GM12874 (cell line): ENCODE measurements at regions not wholly inside any gene's neighbourhood (a gene's known extent, or its start where the extent isn't known, plus 50 kb on each side); places are given as distances from the start of the nearest gene placed in this dataset.

ENCODE experiments used
- TF ChIP-seq, protein P1 (sequence below): IDR thresholded peaks from 2 replicates; pipeline ENCODE4 v1.5.1; 2011; ENCODE audit warnings: low read depth, mild to moderate bottlenecking, control low read depth, low read length, moderate library complexity; ENCODE audit not compliant: insufficient read depth

DNA sequence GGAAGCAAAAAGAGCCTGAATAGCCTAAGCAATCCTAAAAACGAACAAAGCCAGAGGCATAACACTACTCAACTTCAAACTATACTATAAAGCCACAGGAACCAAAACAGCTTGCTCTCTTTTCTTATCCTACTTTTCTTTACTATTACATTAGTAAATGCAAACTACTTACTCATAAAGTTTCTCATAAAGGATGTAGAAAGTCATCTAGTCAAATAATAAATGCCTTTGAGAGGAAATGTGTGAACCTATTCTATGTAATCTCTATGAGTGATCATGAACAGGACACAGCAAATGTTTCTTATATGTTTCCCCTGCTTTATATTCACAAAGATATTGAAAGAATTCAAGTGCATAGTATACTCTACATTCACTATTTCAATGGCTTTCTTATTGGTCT lies 176.9 kb upstream of the MDGA2 start:
- TF ChIP-seq, protein P1, sequence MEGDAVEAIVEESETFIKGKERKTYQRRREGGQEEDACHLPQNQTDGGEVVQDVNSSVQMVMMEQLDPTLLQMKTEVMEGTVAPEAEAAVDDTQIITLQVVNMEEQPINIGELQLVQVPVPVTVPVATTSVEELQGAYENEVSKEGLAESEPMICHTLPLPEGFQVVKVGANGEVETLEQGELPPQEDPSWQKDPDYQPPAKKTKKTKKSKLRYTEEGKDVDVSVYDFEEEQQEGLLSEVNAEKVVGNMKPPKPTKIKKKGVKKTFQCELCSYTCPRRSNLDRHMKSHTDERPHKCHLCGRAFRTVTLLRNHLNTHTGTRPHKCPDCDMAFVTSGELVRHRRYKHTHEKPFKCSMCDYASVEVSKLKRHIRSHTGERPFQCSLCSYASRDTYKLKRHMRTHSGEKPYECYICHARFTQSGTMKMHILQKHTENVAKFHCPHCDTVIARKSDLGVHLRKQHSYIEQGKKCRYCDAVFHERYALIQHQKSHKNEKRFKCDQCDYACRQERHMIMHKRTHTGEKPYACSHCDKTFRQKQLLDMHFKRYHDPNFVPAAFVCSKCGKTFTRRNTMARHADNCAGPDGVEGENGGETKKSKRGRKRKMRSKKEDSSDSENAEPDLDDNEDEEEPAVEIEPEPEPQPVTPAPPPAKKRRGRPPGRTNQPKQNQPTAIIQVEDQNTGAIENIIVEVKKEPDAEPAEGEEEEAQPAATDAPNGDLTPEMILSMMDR = no peak

DNA sequence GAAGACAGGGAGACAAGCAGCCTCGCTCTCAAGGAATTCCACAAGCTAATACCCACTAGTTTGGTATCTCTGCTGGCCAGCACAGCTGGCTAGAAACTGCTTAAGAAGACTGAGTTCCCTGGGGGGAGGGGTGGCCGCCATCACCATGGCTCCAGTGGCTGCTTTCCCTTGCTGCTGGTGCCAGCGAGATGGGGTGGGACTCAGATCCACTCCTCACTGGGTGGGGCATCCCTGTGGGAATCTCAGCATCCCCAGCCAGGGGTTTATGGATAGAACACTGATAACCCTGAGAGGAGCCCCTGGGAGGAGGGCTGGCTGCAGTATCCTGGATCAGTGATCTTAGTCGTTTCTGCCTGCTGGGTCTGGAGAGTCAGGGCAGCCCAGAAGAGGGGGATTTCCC lies 170.6 kb upstream of the MDGA2 start:
- TF ChIP-seq, protein P1 = no peak

DNA sequence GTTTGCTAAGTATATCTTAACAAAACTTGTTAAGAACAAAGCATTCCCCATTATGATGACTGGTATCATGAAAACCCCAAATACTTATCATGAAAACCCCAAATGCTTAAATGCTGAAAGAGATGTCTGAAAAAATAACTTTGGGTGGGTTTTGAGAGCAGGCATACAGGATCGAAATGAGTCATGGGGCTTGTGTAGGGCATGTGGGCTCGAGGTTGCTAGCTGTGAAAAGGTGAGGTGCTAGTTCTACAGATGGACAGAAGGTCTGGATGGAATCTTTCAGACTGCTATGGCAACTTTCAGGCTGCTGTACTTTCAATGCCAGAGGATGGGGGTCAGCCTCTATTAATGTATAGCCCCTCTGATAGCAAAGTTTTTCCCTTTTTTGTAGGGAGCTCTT lies 167.8 kb upstream of the MDGA2 start:
- TF ChIP-seq, protein P1 = no peak

DNA sequence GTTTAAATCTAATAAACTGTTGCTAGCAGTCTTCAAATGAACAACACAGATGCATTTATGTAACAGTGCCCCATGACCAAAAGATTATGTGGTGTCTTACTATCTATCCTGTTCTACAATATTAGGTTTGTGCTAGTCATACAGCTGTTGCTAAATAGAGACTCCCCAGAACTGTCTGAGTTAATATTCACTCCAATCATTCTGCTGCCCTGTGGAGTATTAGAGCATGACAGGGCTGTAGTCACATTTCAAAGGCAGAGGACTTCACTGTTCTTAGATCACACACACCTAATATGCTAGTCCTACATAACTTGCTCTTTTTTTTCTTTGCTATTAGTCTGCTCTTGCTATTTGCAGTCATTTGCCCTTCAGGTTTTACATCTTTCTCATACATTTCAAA lies 157.6 kb upstream of the MDGA2 start:
- TF ChIP-seq, protein P1 = no peak

DNA sequence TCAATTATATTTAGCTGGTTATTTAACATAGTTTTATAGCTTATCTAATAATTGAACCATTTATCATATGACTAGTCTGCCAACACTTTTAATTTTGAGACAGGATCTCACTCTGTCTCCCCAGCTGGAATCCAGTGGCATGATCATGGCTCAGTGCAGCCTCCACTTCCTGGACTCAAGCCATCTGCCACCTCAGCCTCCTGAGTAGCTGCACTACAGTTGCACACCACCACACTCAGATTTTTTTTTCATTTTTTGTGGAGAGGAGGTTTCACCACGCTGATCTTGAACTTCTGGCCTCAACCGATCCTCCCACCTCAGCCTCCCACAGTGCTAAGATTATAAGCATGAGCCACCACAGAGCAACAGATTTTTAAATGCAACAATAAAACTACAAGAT lies 151.4 kb upstream of the MDGA2 start:
- TF ChIP-seq, protein P1 = no peak

DNA sequence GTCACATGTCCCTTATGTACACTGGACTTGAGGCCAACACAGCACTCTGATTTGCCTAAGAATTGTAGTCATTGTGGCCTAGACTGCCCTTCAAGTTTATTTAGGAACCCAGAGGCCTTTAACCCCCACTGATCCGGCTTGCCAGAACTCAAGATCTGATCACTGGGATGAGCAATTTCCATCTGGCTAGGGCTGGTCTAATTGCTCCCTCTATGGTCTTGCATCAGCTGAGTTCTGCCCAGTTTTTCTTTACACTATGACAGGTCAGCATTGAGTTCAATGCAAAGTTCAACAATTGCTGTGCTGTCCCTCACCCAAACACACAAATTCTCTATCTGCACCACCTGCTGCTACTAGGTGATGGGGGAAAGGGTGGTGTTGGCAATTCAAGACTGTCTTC lies 146.9 kb upstream of the MDGA2 start:
- TF ChIP-seq, protein P1 = no peak

DNA sequence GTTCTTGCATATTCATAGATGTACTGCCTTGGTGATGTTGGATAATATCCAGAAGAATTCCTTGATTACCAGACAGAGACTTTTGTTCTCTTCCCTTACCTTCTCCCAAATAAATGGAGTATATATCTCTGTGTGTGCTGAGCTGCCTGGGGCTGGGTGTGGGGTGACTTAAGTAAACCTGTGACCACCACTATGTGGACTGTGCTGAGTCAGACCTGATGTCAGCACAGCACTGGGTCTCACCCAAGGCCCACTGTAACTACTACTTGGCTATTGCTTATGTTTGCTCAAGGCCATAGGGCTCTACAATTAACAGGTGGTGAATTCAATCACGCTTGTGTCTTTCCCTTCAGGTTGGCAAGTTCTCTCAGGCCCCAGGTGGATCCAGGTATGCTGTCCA lies 145.7 kb upstream of the MDGA2 start:
- TF ChIP-seq, protein P1 = no peak

DNA sequence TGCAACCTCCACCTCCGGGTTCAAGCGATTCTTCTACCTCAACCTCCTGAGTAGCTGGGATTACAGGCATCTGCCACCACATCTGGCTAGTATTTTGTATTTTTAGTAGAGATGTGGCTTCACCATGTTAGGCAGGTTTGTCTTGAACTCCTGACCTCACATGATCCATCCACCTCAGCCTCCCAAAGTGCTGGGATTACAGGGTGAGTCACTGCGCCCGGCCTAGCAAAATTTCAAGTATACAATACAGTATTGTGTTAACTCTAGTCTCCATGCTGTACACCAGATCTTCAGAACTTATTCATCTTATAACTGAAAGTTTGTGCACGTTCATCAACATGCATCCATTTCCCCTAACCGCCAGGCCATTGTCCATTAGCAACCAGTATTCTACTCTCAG lies 115.1 kb upstream of the MDGA2 start:
- TF ChIP-seq, protein P1 = no peak
